ENCODE measurements at regions not wholly inside any gene's neighbourhood (a gene's known extent, or its start where the extent isn't known, plus 50 kb on each side); places are given as distances from the start of the nearest gene placed in this dataset.

DNA sequence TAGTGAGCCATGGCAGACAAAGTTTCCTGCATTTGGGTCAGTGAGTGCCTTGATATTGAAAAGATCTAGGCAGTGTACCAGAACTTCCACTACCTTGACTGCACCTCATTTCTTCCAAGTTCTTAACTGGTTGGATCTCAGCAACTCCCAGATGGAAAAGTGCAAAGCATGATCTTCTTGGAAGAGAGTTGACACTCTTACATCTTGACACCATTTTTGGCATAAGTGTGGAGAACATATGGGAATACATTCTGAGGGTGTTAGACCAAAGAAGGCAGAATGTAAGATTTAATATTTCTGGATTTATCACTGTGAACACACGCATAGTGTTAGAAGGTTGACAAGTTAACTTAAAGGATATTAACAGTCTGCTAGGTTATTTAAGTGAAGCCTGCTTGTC, 555.1 kb upstream of the CTNND2 start:
- Histone ChIP-seq H4K20me1 (ENCODE audit: insufficient read depth, poor library complexity, severe bottlenecking) (no peaks in the 10 kb centered on the region), H3K4me2 (no peak overlapping the region), H3K36me3 (replicated peaks; ENCODE audit: insufficient read depth, low read depth) (no peaks in the 10 kb centered on the region), H3K27ac (no peak overlapping the region), H3K9me2 (replicated peaks; ENCODE audit: insufficient read depth) (no peaks in the 10 kb centered on the region), H3K4me1 (ENCODE audit: insufficient read depth) (no peaks in the 10 kb centered on the region), H3K4me3 (no peak overlapping the region), H3K27me3 (no peaks in the 10 kb centered on the region), H2AFZ (no peak overlapping the region), H3K9me3 (ENCODE audit: low read depth) (no peaks in the 10 kb centered on the region), H3K79me2 (no peaks in the 10 kb centered on the region)
- 89% methylated on average over 1 of the region's 1 CpG for whole genome bisulfite sequencing (ENCODE audit: low lambda C conversion rate, missing lambda C conversion rate)
- TF ChIP-seq EZH2phosphoT487 (IDR thresholded peaks at IDR 0.05; ENCODE audit: low read depth, severe bottlenecking, unreplicated experiment) (no peak), CTCF (IDR thresholded peaks at IDR 0.05; ENCODE audit: poor library complexity) (no peak), EZH2 (IDR thresholded peaks at IDR 0.05; ENCODE audit: borderline replicate concordance) (no peak)
- no peak for DNase-seq (ENCODE audit: low spot score)

- 94% methylated on average over 2 of the region's 2 CpGs for WGBS (ENCODE audit: low lambda C conversion rate, missing lambda C conversion rate)
Measured at GRCh38 chr5:12419075-12419474, 514.8 kb upstream of the CTNND2 start.

GRCh38 chr5:12413585-12413984, 509.3 kb upstream of the CTNND2 start:
- H3K4me3 ChIP-seq: no peak overlapping the region
- H3K79me2 ChIP-seq: no peaks in the 10 kb centered on the region
- H4K20me1 ChIP-seq (ENCODE audit: insufficient read depth, poor library complexity, severe bottlenecking): no peaks in the 10 kb centered on the region
- no peaks in the 10 kb centered on the region for H3K27me3 ChIP-seq
- H3K9me2 ChIP-seq (replicated peaks; ENCODE audit: insufficient read depth): no peaks in the 10 kb centered on the region
- no peaks in the 10 kb centered on the region for H3K36me3 ChIP-seq (replicated peaks; ENCODE audit: insufficient read depth, low read depth)
- H3K27ac ChIP-seq: no peak overlapping the region
- no peak overlapping the region for H2AFZ ChIP-seq
- H3K4me1 ChIP-seq (ENCODE audit: insufficient read depth): no peaks in the 10 kb centered on the region
- TF ChIP-seq EZH2phosphoT487 (IDR thresholded peaks at IDR 0.05; ENCODE audit: low read depth, severe bottlenecking, unreplicated experiment) (no peak), CTCF (IDR thresholded peaks at IDR 0.05; ENCODE audit: poor library complexity) (no peak), EZH2 (IDR thresholded peaks at IDR 0.05; ENCODE audit: borderline replicate concordance) (no peak)
- no peak for DNase-seq (ENCODE audit: low spot score)
- no peaks in the 10 kb centered on the region for H3K9me3 ChIP-seq (ENCODE audit: low read depth)
- WGBS (ENCODE audit: low lambda C conversion rate, missing lambda C conversion rate): 68% methylated on average over 5 of the region's 5 CpGs
- no peak overlapping the region for H3K4me2 ChIP-seq

More at GRCh38 chr5:12419075-12419474, 514.8 kb upstream of the CTNND2 start:
- no peak overlapping the region for H2AFZ ChIP-seq
- no peak for TF ChIP-seq CTCF (IDR thresholded peaks at IDR 0.05; ENCODE audit: poor library complexity)
- no peak for TF ChIP-seq EZH2 (IDR thresholded peaks at IDR 0.05; ENCODE audit: borderline replicate concordance)
- TF ChIP-seq EZH2phosphoT487 (IDR thresholded peaks at IDR 0.05; ENCODE audit: low read depth, severe bottlenecking, unreplicated experiment): no peak
- H3K4me1 ChIP-seq (ENCODE audit: insufficient read depth): no peaks in the 10 kb centered on the region
- no peaks in the 10 kb centered on the region for H4K20me1 ChIP-seq (ENCODE audit: insufficient read depth, poor library complexity, severe bottlenecking)
- H3K4me2 ChIP-seq: no peak overlapping the region
- no peaks in the 10 kb centered on the region for H3K27me3 ChIP-seq
- no peaks in the 10 kb centered on the region for H3K36me3 ChIP-seq (replicated peaks; ENCODE audit: insufficient read depth, low read depth)
- H3K4me3 ChIP-seq: no peak overlapping the region
- H3K9me2 ChIP-seq (replicated peaks; ENCODE audit: insufficient read depth): no peaks in the 10 kb centered on the region
- DNase-seq (ENCODE audit: low spot score): no peak
- no peaks in the 10 kb centered on the region for H3K79me2 ChIP-seq
- H3K27ac ChIP-seq: no peak overlapping the region
- no peaks in the 10 kb centered on the region for H3K9me3 ChIP-seq (ENCODE audit: low read depth)

DNA sequence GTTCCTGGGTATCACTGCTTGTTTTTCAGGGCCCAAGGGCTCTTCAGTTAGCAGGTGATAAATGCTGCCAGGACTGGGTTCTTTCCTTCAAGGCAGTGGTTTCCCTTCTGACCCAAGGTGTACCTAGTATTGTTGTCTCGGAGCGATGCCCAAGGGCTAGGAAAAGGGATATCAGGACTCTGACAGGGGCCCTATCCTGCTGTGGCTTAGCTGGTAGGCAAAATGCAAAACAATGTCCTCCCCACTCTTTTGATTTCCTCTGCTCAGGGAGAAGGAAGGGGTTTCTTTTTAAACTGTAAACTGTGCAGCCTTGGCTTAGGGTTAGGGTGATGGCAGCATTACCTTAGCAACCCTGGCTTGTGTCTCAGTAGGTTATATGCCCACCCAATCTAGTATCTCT, 508.8 kb upstream of the CTNND2 start:
- Histone ChIP-seq H3K4me1 (ENCODE audit: insufficient read depth) (no peaks in the 10 kb centered on the region), H3K9me2 (replicated peaks; ENCODE audit: insufficient read depth) (no peaks in the 10 kb centered on the region)

More for the DNA sequence above, 508.8 kb upstream of the CTNND2 start:
- 97% methylated on average over 2 of the region's 2 CpGs for WGBS (ENCODE audit: low lambda C conversion rate, missing lambda C conversion rate)
- Histone ChIP-seq H3K4me2 (no peak overlapping the region), H2AFZ (no peak overlapping the region), H3K27ac (no peak overlapping the region), H3K36me3 (replicated peaks; ENCODE audit: insufficient read depth, low read depth) (no peaks in the 10 kb centered on the region), H3K9me3 (ENCODE audit: low read depth) (no peaks in the 10 kb centered on the region), H3K4me3 (no peak overlapping the region), H4K20me1 (ENCODE audit: insufficient read depth, poor library complexity, severe bottlenecking) (no peaks in the 10 kb centered on the region), H3K27me3 (no peaks in the 10 kb centered on the region), H3K79me2 (no peaks in the 10 kb centered on the region)
- DNase-seq (ENCODE audit: low spot score): no peak
- TF ChIP-seq CTCF (IDR thresholded peaks at IDR 0.05; ENCODE audit: poor library complexity) (no peak), EZH2 (IDR thresholded peaks at IDR 0.05; ENCODE audit: borderline replicate concordance) (no peak), EZH2phosphoT487 (IDR thresholded peaks at IDR 0.05; ENCODE audit: low read depth, severe bottlenecking, unreplicated experiment) (no peak)

Data from hepatocyte (in vitro differentiated cells).